Mesendoderm (in vitro differentiated cells): ENCODE measurements at regions not wholly inside any gene's neighbourhood (a gene's known extent, or its start where the extent isn't known, plus 50 kb on each side); places are given as distances from the start of the nearest gene placed in this dataset.

Experiments used
- DNase-seq: peaks from one replicate; pipeline ENCODE4 v3.0.0; 2013
- H2AK5ac ChIP-seq: 2 replicates; pipeline ENCODE4 v1.6.1; 2013; ENCODE audit warnings: low read length, inconsistent platforms
- H2BK120ac ChIP-seq: 2 replicates; pipeline ENCODE4 v1.6.1; 2013; ENCODE audit warnings: low read depth, mild to moderate bottlenecking, low read length, moderate library complexity, mixed read lengths
- H2BK15ac ChIP-seq: replicated peaks from 2 replicates; pipeline ENCODE4 v1.6.1; 2013; ENCODE audit warnings: low read depth, mild to moderate bottlenecking, moderate library complexity
- H2BK5ac ChIP-seq: 2 replicates; pipeline ENCODE4 v1.6.1; 2013; ENCODE audit warnings: low read length, inconsistent platforms
- H3K18ac ChIP-seq: 2 replicates; pipeline ENCODE4 v1.6.1; 2013; ENCODE audit warnings: mild to moderate bottlenecking, low read length, mixed read lengths
- H3K23ac ChIP-seq: one replicate; pipeline ENCODE4 v1.6.1; 2013; ENCODE audit warnings: low read length
- H3K27ac ChIP-seq: 2 replicates; pipeline ENCODE4 v1.5.1; 2013; ENCODE audit warnings: low read depth, mild to moderate bottlenecking, inconsistent platforms, low read length, moderate library complexity
- H3K27me3 ChIP-seq: 2 replicates; pipeline ENCODE4 v1.6.1; 2013; ENCODE audit warnings: low read length, control low read depth, mild to moderate bottlenecking, inconsistent platforms; ENCODE audit not compliant: insufficient read depth, poor library complexity
- H3K36me3 ChIP-seq: 2 replicates; pipeline ENCODE4 v1.6.1; 2013; ENCODE audit warnings: low read length, inconsistent platforms; ENCODE audit not compliant: control insufficient read depth, insufficient read depth
- H3K4ac ChIP-seq: one replicate; pipeline ENCODE4 v1.6.1; 2013; ENCODE audit warnings: low read depth, mild to moderate bottlenecking, low read length, moderate library complexity
- H3K4me1 ChIP-seq: 2 replicates; pipeline ENCODE4 v1.6.1; 2013; ENCODE audit warnings: low read depth, low read length, inconsistent platforms; ENCODE audit not compliant: control insufficient read depth
- H3K4me2 ChIP-seq: 2 replicates; pipeline ENCODE4 v1.6.1; 2013; ENCODE audit warnings: low read length
- H3K4me3 ChIP-seq: 2 replicates; pipeline ENCODE4 v1.5.1; 2013; ENCODE audit warnings: mild to moderate bottlenecking, low read length
- H3K56ac ChIP-seq: one replicate; pipeline ENCODE4 v1.6.1; 2013; ENCODE audit warnings: low read length
- H3K79me1 ChIP-seq: 2 replicates; pipeline ENCODE4 v1.6.1; 2013; ENCODE audit warnings: low read length, inconsistent platforms
- H3K79me2 ChIP-seq: 2 replicates; pipeline ENCODE4 v1.6.1; 2013; ENCODE audit warnings: mild to moderate bottlenecking, low read length; ENCODE audit not compliant: control insufficient read depth, insufficient read depth
- H3K9ac ChIP-seq: 2 replicates; pipeline ENCODE4 v1.6.1; 2013; ENCODE audit warnings: low read length, inconsistent platforms
- H4K5ac ChIP-seq: one replicate; pipeline ENCODE4 v1.6.1; 2013; ENCODE audit warnings: low read length
- H4K8ac ChIP-seq: one replicate; pipeline ENCODE4 v1.6.1; 2013; ENCODE audit warnings: low read depth, mild to moderate bottlenecking, control low read depth, low read length, moderate library complexity
- WGBS: extraction: QIAGEN DNeasy Blood & Tissue Kit; methylation state at CpG from one replicate; pipeline ENCODE4 v1.1.7; 2013; ENCODE audit warnings: low lambda C conversion rate, missing lambda C conversion rate; ENCODE audit not compliant: insufficient coverage; ENCODE audit errors: extremely low coverage; 5-methylcytosine and 5-hydroxymethylcytosine counted together

DNA sequence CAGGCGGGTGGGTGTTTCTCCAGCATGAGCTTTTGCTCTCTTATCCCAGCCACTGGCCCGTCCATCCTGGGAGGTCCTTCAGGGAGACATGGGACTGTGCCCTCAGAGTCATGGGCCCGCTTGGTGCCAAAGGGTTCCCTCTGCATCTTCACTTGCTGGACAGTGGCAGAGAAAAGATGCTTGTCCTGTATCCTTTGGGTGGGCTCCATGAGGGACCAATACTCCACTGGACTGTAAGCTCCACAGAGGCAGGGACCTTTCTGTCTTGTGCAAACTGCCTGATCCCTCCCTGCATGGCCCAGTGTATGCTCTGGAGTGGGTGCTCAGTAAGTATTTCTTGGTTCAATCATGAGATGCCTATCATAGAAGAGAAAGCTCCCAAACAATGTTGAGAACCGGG lies 184.8 kb upstream of the WSCD1 start:
- H2BK5ac ChIP-seq: no peak overlapping the region
- no peak overlapping the region for H3K9ac ChIP-seq
- no peak overlapping the region for H4K5ac ChIP-seq
- no peak overlapping the region for H2BK15ac ChIP-seq
- no peak overlapping the region for H3K4me3 ChIP-seq
- no peak overlapping the region for H2AK5ac ChIP-seq
- H3K18ac ChIP-seq: no peak overlapping the region
- H4K8ac ChIP-seq: no peak overlapping the region
- H3K4me1 ChIP-seq: no peaks in the 10 kb centered on the region
- no peak overlapping the region for H3K4me2 ChIP-seq
- H3K4ac ChIP-seq: no peak overlapping the region
- no peaks in the 10 kb centered on the region for H3K27me3 ChIP-seq
- no peaks in the 10 kb centered on the region for H3K36me3 ChIP-seq
- no peak overlapping the region for H3K56ac ChIP-seq
- no peak for DNase-seq
- H3K79me2 ChIP-seq: no peaks in the 10 kb centered on the region
- no peak overlapping the region for H3K27ac ChIP-seq
- no peak overlapping the region for H2BK120ac ChIP-seq
- H3K79me1 ChIP-seq: no peaks in the 10 kb centered on the region
- no CpG with 5 or more reads among the region's 4 CpGs for WGBS
- no peak overlapping the region for H3K23ac ChIP-seq

DNA sequence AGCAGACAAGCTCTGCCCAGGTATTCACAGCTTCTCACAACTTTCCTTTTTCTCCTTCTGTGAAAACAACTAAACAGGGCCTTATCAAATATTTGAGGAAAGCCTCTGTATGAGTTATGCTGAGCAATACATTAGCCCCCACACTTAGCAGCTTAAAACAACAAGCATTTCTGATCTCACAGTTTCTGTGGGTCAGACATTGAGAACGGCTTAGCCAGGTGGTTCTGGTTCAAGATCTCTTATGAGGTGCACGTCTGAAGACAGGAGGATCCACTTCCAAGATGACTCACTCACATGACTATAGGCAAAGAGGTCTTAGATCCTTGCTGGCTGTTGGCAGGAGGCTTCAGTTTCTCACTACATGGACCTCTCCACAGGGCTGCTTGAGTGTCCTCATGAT lies 181.4 kb upstream of the WSCD1 start:
- no peak overlapping the region for H3K27ac ChIP-seq
- no peak overlapping the region for H3K23ac ChIP-seq
- H4K5ac ChIP-seq: no peak overlapping the region
- H3K4me2 ChIP-seq: no peak overlapping the region
- no peaks in the 10 kb centered on the region for H3K4me1 ChIP-seq
- no peak overlapping the region for H3K18ac ChIP-seq
- no peak for DNase-seq
- H3K79me2 ChIP-seq: no peaks in the 10 kb centered on the region
- no peak overlapping the region for H2AK5ac ChIP-seq
- H3K9ac ChIP-seq: no peak overlapping the region
- H3K36me3 ChIP-seq: no peaks in the 10 kb centered on the region
- no CpG with 5 or more reads among the region's 2 CpGs for WGBS
- no peak overlapping the region for H3K4me3 ChIP-seq
- H2BK15ac ChIP-seq: no peak overlapping the region
- no peak overlapping the region for H2BK120ac ChIP-seq
- no peak overlapping the region for H4K8ac ChIP-seq
- H3K4ac ChIP-seq: no peak overlapping the region
- no peaks in the 10 kb centered on the region for H3K79me1 ChIP-seq
- no peaks in the 10 kb centered on the region for H3K27me3 ChIP-seq
- no peak overlapping the region for H3K56ac ChIP-seq
- no peak overlapping the region for H2BK5ac ChIP-seq

DNA sequence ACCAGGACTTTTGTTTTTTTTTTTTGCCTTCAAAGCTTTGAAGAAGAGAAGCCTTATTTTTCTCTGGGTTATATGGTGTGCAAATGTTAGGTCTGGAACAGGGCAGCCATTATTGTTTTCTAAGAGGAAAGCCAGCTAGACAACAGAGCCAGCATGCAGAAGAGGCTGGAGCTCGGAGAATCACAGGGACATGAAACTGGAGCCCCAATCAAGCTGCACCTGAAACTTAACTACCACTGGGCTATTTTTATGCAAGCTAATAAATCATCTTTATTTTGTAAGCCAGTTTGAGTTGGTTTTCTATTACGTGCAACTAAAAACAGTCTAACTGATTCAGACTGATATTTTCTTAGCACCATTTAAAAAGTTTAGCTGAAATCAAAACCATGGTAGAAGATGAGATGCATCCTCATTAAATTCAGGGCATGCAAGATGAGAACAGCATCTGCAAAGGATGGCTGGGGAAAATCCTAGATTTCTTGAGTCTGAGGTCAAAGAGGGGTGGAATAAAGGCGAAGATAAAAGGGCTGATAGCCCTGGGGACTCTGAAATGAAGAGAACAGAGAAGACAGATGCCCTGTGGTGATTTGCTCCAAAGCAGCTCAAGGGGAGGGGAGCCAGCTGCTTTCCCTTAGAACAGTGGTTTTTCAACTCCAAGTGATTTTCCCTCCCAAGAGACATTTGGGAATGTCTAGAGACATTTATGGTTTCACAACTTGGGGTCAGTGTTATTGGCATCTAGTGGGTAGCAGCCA lies 177.1 kb upstream of the WSCD1 start:
- WGBS: no CpG with 5 or more reads among the region's 3 CpGs
- Histone ChIP-seq H3K9ac (no peak overlapping the region), H4K8ac (no peak overlapping the region), H3K27ac (no peak overlapping the region), H3K23ac (no peak overlapping the region), H2BK15ac (no peak overlapping the region), H4K5ac (no peak overlapping the region), H3K4ac (no peak overlapping the region), H3K4me2 (no peak overlapping the region), H3K27me3 (no peaks in the 10 kb centered on the region), H3K56ac (no peak overlapping the region), H3K79me2 (no peaks in the 10 kb centered on the region), H2BK120ac (no peak overlapping the region), H3K4me3 (no peak overlapping the region), H3K36me3 (no peaks in the 10 kb centered on the region), H2BK5ac (no peak overlapping the region), H3K4me1 (peaks cover 4% of the 10 kb centered on the region), H2AK5ac (no peak overlapping the region), H3K79me1 (no peaks in the 10 kb centered on the region), H3K18ac (no peak overlapping the region)
- no peak for DNase-seq

DNA sequence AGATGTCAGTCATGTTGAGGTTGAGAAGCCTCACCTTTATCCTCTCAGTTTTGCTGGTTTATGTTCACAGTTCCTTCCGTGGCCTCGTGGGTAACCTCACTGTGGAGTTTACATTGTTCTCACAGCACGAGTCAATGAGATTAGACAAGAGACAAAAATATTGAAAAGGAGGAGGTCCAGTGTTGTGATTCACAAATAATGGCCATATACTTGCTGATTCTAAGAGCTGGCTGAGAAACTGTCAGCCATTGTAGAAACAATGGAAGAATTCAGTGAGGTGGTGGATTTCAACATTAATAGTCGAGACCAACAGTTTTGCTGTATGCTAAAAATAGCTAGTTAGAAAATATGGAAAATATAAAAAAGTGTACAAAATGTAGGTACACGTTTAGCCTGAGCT lies 176.4 kb upstream of the WSCD1 start:
- H3K56ac ChIP-seq: no peak overlapping the region
- H3K4me2 ChIP-seq: no peak overlapping the region
- no peak overlapping the region for H3K23ac ChIP-seq
- H4K5ac ChIP-seq: no peak overlapping the region
- no peak for DNase-seq
- H3K27me3 ChIP-seq: no peaks in the 10 kb centered on the region
- no peak overlapping the region for H2BK120ac ChIP-seq
- H3K27ac ChIP-seq: no peak overlapping the region
- no peaks in the 10 kb centered on the region for H3K79me1 ChIP-seq
- peaks cover 4% of the 10 kb centered on the region for H3K4me1 ChIP-seq
- no CpG with 5 or more reads among the region's 5 CpGs for WGBS
- H2BK15ac ChIP-seq: no peak overlapping the region
- no peaks in the 10 kb centered on the region for H3K79me2 ChIP-seq
- no peaks in the 10 kb centered on the region for H3K36me3 ChIP-seq
- no peak overlapping the region for H3K18ac ChIP-seq
- H3K4ac ChIP-seq: no peak overlapping the region
- no peak overlapping the region for H2BK5ac ChIP-seq
- H4K8ac ChIP-seq: no peak overlapping the region
- H3K4me3 ChIP-seq: no peak overlapping the region
- no peak overlapping the region for H2AK5ac ChIP-seq
- no peak overlapping the region for H3K9ac ChIP-seq

DNA sequence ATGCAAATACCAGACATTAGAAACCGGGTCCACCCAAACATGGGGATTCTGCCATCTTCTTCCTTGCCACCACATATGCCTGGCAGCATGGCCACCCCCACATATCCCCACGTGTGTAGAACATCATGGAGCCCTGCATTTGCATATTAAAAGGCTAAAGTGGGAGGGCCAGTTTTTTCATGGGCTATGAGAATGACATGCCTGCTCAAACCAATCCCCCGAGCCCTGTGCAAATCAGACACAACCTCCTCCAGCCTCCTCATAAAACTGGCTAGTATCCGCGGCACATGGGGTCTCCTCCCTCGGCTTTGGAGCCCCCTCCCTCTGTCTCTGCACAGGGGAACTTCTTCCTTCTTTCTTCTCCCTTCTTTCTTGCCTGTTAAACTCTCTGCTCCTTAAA lies 174.9 kb upstream of the WSCD1 start:
- Histone ChIP-seq H3K9ac (no peak overlapping the region), H3K18ac (no peak overlapping the region), H3K56ac (no peak overlapping the region), H4K5ac (no peak overlapping the region), H3K4me1 (peaks cover 4% of the 10 kb centered on the region), H2BK120ac (no peak overlapping the region), H3K79me1 (no peaks in the 10 kb centered on the region), H3K27me3 (no peaks in the 10 kb centered on the region), H3K23ac (no peak overlapping the region), H2BK5ac (no peak overlapping the region), H3K36me3 (no peaks in the 10 kb centered on the region), H3K4me2 (no peak overlapping the region), H2AK5ac (no peak overlapping the region), H3K4me3 (no peak overlapping the region), H4K8ac (no peak overlapping the region), H3K4ac (no peak overlapping the region), H3K27ac (no peak overlapping the region), H3K79me2 (no peaks in the 10 kb centered on the region), H2BK15ac (no peak overlapping the region)
- no CpG with 5 or more reads among the region's 6 CpGs for WGBS
- no peak for DNase-seq

DNA sequence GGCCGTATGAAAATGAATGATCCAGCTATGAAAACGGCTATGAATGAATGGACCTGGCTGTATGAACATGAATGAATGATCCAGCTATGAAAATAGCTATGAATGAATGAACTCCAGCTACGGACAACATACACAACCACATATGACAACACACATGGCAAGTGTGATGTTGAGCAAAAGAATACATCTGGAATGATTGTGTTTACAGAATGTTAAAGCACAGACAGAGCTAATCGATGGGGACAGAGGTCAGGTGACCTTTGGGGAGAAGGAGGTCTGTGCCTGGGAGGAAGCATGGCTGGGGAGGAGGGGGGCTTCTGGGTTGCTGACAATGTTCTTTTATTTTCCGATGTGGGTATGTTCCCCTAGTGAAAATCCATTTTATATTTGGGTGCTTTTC lies 174.0 kb upstream of the WSCD1 start:
- no peaks in the 10 kb centered on the region for H3K36me3 ChIP-seq
- H3K79me2 ChIP-seq: no peaks in the 10 kb centered on the region
- no peak overlapping the region for H3K4me3 ChIP-seq
- H3K27ac ChIP-seq: no peak overlapping the region
- H3K79me1 ChIP-seq: no peaks in the 10 kb centered on the region
- no peak overlapping the region for H3K4me2 ChIP-seq
- WGBS: no CpG with 5 or more reads among the region's 5 CpGs
- H3K4ac ChIP-seq: no peak overlapping the region
- H2AK5ac ChIP-seq: no peak overlapping the region
- no peak overlapping the region for H3K56ac ChIP-seq
- H2BK5ac ChIP-seq: no peak overlapping the region
- H4K5ac ChIP-seq: no peak overlapping the region
- H3K23ac ChIP-seq: no peak overlapping the region
- no peak overlapping the region for H4K8ac ChIP-seq
- no peak for DNase-seq
- H2BK15ac ChIP-seq: no peak overlapping the region
- H3K27me3 ChIP-seq: no peaks in the 10 kb centered on the region
- no peak overlapping the region for H3K18ac ChIP-seq
- H3K4me1 ChIP-seq: peaks cover 4% of the 10 kb centered on the region
- no peak overlapping the region for H2BK120ac ChIP-seq
- H3K9ac ChIP-seq: no peak overlapping the region
